Retinal pigment epithelial cell (primary cell): ENCODE measurements at regions not wholly inside any gene's neighbourhood (a gene's known extent, or its start where the extent isn't known, plus 50 kb on each side); places are given as distances from the start of the nearest gene placed in this dataset.

Experiments
- DNase-seq: peaks from one replicate; pipeline ENCODE4 v3.0.0-alpha.2; 2010; ENCODE audit warnings: low read depth
- H3K4me3 ChIP-seq: 2 replicates; pipeline ENCODE4 v1.5.1; 2011; ENCODE audit warnings: mild to moderate bottlenecking, low read length, control low read depth, moderate library complexity
- CTCF ChIP-seq: conservative IDR thresholded peaks from 2 replicates; pipeline ENCODE4 v1.5.1; 2011; ENCODE audit warnings: low read depth, low read length, control low read depth, inconsistent platforms

- DNase-seq, result no peak
- TF ChIP-seq CTCF, result no peak
- H3K4me3 ChIP-seq, result no peak overlapping the region
These were observed 171.8 kb downstream of the IGLL1 start for GRCh38 chr22:23408321-23408720.

DNA sequence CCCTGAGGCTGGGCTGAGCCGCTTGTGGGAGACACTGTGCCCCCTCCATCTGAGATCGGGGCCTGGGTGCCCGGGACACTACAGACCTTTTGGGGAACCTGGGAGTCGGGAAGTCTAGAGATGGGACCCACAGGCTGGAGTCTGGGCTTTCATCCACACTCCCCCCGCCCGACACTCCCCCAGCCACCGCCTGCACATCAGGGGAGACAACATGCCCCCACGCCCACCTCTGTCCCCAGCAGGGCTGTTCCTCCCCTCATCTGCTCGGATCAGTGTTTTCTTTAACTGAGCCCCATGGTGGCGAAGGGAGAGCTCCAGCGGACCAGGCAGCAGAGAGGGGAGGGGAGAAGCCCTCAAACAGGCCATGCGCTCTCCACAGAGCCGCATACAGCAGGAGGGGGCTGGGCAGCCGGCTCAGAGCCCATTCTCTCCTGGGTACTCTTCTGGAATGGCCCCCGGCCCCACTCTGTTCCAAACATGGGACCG lies 174.7 kb downstream of the IGLL1 start:
- DNase-seq, result no peak
- H3K4me3 ChIP-seq, result no peak overlapping the region
- no peak for TF ChIP-seq CTCF

- DNase-seq, result no peak
- TF ChIP-seq CTCF, result no peak
- H3K4me3 ChIP-seq, result no peak overlapping the region
These were observed 175.3 kb downstream of the IGLL1 start for GRCh38 chr22:23404689-23405365.

DNA sequence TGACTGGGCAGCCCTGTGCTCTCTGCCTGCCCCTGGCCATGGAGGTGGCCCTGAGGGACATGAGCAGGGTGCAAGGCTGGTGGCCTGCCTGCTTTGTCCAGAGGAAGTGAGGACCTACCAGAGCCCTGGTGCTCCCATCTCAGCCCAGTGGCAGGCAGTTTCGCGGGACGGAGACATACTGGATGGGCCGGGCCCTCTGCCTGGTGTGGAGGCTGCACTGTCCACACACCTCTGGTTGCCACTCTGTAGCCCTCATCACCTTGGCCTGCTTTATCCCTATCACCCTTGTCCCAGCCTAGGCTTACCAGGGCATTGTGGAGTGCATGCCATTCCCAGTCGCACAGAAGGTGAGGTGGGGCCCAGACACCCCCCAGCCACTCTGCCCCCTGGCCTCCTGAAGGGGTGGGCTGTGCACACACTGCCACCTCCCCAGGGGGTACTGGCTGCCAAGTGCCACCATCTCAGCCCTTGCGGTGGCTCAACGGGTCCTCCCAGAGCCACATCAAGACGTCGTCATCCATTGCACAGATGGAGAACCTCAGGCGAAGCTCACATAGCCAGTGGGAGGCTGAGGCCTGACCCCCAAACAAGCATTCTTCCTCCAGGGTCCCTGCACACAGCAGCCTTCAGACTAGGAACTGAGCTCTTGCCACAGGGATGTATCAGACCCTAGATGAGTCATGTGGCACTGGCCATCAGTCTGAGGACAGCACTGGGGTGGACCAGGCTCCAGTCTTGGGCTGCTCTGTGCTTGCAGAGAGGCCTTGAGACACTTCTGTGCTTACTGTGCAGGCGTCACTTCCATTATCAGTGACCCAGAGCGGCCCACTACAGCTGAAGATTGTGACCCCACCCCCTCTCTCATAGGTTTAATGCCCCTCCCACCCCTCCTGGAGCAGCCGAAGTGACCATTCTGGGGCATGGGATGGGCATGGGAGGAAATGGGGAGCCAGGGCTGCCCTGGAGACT lies 176.1 kb downstream of the IGLL1 start:
- no peak for TF ChIP-seq CTCF
- no peak for DNase-seq
- H3K4me3 ChIP-seq, result no peak overlapping the region

DNA sequence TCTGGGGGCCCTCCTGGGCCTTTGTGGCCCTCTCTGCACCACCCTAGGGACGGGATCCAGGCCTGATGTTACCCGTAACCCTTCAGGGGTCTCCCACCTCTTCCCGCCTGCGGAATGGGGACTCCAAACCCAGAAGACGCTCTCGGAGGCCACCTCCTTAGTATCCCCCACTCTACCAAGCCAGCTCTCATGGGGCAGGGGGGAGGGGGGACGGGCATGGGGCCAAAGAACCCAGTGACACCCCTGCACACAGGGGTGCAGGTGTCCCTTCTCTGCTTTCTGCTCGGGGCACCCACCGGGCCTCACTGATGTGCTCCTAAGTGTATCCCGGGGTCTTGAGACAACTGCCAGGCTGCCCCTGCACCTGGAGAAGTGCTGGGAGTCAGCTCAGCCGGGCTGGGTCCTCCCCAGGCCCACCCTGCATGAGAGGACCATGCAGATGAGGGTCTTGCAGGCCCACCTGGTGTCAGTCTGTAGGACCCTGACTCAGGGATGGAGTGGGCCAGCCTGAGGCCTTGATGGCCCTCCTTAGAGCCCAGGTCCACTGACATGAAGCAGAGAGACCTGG lies 176.9 kb downstream of the IGLL1 start:
- DNase-seq, result no peak
- no peak for TF ChIP-seq CTCF
- no peak overlapping the region for H3K4me3 ChIP-seq

- peak overlapping the region; percentile 41 for H3K4me3 ChIP-seq
- DNase-seq, result peak; percentile 27
- peak; percentile 59 for TF ChIP-seq CTCF
These were observed 177.6 kb downstream of the IGLL1 start for GRCh38 chr22:23402275-23403151.
